ENCODE measurements at regions not wholly inside any gene's neighbourhood (a gene's known extent, or its start where the extent isn't known, plus 50 kb on each side); places are given as distances from the start of the nearest gene placed in this dataset.

DNA sequence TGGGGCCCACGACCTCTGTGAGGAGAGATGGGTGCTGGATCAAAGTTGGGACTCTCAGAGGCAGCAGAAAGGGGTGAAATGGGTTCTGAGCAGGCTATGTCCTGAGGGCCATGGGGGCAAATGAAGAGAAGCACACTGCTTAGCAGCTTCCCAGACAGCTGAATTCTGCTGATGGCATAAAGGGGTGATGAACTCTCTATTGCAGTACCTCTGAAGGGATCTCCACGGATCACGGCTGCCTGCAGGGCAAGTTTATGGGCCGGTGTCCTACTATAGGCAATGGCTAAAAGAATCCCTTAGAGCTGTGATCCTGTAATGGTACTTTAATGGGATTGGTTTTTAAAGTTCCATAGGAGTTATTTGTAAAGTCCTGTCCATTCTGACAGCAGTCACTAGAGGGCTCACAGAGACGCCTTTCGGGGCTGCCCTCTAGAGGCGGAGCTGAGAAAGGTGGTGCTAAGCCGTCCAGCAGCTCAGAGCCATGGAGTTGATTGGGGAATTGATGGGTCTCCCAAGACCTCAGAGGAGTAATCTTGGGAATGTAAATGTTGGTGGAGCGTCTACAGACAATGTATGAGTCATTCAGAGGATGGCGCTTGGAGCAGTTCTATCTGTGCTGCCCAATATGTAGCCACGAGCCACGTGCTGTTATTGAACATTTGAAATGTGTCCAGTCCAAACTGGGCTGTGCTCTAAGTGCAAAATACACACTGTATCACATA is 287.3 kb downstream of the COG6 start:
- DNase-seq, result no peak

- no peak for DNase-seq
Measured at GRCh38 chr13:39943711-39944110, 288.2 kb downstream of the COG6 start.

DNA sequence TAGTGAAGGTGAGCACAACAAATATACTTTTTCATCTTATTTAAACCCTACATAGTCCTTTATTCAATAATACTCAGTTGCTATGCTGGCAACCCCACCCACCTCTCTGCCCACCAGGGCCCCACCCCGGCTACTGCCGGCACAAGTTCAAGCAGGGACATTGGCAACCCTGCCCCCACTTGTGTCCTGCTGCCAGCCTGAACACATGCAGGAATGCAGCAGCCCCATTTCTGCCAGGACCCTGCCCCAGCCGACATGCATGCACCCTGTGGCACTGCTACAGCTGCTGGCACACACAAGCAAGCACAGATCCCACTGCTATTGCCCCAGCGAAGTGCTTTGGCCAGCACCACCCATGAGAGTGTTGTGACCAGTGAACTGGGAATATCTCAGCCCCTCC is 289.8 kb downstream of the COG6 start:
- no peak for DNase-seq

GRCh38 chr13:39946769-39947168 is 291.3 kb downstream of the COG6 start:
- DNase-seq, result no peak

GRCh38 chr13:39951301-39951700 is 295.8 kb downstream of the COG6 start:
- no peak for DNase-seq

DNA sequence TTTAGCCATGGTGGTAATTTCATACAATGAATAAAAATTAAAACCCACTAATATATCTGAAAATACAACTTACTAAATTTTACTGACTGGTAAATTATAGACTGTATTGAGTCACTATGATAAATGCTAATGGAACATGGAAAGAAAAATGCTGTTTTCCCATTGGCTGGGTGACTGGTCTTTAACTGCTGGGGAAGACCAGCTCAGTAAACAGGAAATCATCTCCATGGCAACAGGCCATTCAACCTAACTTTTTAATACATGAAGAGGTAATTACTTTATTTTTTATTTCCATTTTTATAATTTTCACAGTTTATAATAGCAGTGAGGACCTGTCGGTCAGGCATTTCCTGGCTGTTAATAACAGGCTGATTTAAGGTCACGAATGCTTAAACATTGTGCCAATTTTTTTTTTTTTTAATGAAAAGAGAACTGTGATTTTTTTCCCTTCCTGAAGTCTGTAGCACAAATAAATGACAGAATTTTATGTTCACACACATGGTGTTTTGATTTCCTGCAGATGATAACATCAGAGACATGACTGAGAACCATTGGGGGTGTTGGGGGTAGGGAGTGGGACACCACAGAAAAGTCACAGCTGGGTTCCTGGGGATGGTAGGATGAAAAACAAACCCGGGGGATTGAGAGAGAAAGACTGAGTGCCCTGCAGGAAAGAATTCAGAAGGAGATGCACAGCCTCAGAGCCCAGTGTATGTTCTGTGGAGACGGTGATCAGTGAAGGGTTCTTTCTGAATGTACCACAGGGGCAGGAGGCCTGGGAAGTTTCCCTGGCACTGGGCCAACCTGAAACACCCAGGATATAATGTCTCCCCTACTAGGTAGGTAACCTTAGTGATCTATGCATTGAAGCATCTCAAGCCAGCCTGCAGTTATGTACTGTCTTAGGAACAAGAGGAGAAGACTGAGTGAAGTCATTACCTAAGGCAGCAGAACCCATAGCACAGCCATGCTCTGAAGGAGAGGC is 297.1 kb downstream of the COG6 start:
- DNase-seq, result no peak

- DNase-seq, result no peak
Measured at GRCh38 chr13:39954476-39954875, 299.0 kb downstream of the COG6 start.

DNA sequence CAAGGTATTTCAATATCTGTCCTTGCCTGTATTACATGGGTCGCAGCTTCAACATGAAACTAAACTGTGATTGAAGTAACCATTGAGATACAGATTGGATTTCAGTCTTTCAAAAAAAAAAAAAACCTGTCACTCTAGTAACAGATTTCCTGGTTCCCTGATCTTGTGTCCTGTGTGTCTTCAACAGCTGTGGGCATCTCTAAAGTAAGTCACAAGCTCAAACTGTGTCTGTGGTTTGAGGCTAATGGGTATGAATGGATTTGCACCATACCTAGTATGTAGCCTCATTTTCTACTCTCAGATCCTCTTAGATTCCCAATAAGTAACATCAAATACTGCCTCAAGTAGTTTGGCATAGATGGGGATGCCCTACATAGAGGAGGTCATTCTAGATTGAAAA is 300.1 kb downstream of the COG6 start:
- no peak for DNase-seq

GRCh38 chr13:39956036-39956435 is 300.6 kb downstream of the COG6 start:
- no peak for DNase-seq

DNA sequence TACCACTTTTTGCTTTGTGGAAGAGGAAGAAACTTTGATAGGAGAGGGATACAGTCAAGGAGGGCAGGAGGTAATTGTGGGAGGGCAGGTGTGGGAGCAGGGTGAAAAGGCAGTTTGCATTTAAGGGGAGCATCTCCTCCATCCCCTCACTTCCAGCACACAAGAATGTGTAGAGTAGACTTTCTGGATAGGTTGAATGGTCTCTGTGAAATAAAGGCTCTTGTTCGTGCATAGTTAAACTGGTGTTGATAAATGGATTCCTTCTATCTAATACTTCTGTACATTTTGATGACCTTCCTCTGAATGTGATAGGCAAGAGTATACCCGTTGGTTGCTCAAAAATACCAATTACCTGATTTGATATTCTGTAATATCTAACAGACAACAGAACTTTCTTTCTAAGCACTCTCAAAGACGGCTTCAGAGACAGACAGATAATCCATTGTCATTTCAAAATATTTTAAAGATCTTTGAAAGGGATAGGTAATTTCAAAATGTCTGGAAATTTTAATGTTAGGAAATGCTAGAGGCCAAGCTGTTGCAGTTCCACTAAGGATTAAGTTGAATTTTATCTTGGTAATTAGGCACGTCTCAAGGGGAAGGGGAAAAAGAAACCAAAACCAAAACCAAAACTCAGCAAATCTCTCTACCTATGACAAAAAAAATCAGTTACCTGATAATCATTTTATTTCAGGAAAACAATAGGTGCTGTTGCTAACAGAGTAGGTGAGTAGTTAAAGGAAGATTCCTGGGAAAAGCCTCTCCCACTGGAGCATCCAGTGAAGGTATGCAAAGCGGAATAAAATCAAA is 302.6 kb downstream of the COG6 start:
- no peak for DNase-seq

- no peak for DNase-seq
Measured at GRCh38 chr13:39959497-39960144, 304.2 kb downstream of the COG6 start.

DNA sequence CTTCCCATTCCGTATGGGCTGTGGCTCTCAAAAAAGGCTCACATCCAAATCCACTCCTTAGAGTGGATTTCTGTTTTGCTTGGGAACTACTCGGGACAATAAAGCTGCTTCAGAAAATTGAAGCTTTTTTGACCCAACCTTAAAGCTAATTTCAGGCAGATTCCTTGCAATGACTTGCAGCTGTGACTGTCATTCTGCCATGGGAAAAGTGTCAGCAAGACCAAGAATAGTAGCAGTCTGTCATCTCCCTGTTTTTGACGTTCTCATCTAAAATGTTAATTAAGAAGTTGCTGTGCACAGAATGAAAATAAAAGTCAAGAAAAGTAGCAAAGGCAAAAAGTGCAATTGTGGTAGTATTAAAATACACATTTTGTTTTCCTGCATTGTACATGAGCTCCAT is 304.7 kb downstream of the COG6 start:
- no peak for DNase-seq

DNA sequence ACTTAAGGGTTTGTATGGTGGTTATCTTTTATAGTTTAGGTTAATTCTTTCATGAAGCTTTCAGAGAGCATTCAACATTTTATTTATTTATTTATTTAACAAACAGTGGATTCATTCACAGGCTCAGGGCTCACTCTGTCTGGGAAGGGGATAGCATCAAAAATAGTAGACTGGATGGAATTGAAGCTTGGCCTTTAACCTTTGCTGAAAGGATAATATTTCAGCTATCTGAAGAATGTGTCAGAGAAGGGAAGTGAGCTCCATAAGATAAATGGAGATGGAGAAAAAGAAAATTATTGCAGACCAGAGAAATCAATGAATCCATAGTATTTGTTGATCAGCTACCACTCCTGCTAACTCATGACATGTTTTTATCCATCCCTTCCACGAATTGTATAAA is 305.6 kb downstream of the COG6 start:
- DNase-seq, result no peak

- DNase-seq, result no peak
Measured at GRCh38 chr13:39963612-39964011, 308.1 kb downstream of the COG6 start.

DNA sequence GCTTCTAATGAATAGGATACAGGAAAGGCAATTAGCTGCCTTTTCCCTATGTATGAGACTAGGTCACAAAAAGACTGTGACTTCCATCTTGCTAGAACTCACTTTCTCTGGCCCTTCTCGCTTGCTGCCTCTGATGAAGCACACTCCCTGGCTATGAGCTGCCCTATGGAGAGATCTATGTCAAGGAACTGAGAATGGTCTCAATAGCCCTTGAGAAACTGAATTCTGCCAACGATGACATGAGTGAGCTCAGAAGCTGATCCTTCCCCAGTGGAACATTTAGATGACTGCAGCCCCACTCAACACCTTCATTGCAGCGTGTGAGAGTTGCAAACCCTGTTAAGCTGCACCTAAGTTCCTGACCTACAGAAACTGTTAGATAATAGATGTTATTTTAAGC is 309.8 kb downstream of the COG6 start:
- DNase-seq, result no peak

- DNase-seq, result no peak
Measured at GRCh38 chr13:39967199-39967959, 311.9 kb downstream of the COG6 start.

GRCh38 chr13:39968646-39969475 is 313.4 kb downstream of the COG6 start:
- no peak for DNase-seq

GRCh38 chr13:39970177-39970846 is 314.9 kb downstream of the COG6 start:
- no peak for DNase-seq

GRCh38 chr13:39971526-39971925 is 316.1 kb downstream of the COG6 start:
- no peak for DNase-seq

- no peak for DNase-seq
Measured at GRCh38 chr13:39976481-39976880, 321.0 kb downstream of the COG6 start.

Data from NCI-H187 treated with DMSO at 0.1 percent for 48 hours (cell line).